ENCODE measurements at regions not wholly inside any gene's neighbourhood (a gene's known extent, or its start where the extent isn't known, plus 50 kb on each side); places are given as distances from the start of the nearest gene placed in this dataset.
"Not testable (repeated sequence)": the region's sequence is repeated elsewhere in the genome, so short reads cannot be mapped to it uniquely, and the experiment has no call there.

- TF ChIP-seq, protein P1, sequence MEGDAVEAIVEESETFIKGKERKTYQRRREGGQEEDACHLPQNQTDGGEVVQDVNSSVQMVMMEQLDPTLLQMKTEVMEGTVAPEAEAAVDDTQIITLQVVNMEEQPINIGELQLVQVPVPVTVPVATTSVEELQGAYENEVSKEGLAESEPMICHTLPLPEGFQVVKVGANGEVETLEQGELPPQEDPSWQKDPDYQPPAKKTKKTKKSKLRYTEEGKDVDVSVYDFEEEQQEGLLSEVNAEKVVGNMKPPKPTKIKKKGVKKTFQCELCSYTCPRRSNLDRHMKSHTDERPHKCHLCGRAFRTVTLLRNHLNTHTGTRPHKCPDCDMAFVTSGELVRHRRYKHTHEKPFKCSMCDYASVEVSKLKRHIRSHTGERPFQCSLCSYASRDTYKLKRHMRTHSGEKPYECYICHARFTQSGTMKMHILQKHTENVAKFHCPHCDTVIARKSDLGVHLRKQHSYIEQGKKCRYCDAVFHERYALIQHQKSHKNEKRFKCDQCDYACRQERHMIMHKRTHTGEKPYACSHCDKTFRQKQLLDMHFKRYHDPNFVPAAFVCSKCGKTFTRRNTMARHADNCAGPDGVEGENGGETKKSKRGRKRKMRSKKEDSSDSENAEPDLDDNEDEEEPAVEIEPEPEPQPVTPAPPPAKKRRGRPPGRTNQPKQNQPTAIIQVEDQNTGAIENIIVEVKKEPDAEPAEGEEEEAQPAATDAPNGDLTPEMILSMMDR (conservative IDR thresholded peaks at IDR 0.05 in 1 of 2, IDR thresholded peaks at IDR 0.05 in 1 of 2; ENCODE audit: extremely low read depth in 1 of 2, insufficient read depth in 1 of 2, low read depth in 1 of 2, low read length in 2 of 2): not testable (repeated sequence)
- not testable (repeated sequence) for TF ChIP-seq EZH2 (IDR thresholded peaks at IDR 0.05; ENCODE audit: borderline replicate concordance, low read length)
These were observed 468.5 kb upstream of the TLE4 start for GRCh38 chr9:79103257-79103656.
